Mesenteric fat pad (tissue), 1 donor: ENCODE measurements at regions not wholly inside any gene's neighbourhood (a gene's known extent, or its start where the extent isn't known, plus 50 kb on each side); places are given as distances from the start of the nearest gene placed in this dataset.

Experiments
- DNase-seq: peaks from one replicate; pipeline ENCODE4 v3.0.0-alpha.2; 2020; ENCODE audit warnings: low spot score
- donor health status: DM: yes; HTN: yes; CAD: no.

GRCh38 chr7:145928937-145929336, 187.7 kb upstream of the CNTNAP2 start:
- no peak for DNase-seq

DNA sequence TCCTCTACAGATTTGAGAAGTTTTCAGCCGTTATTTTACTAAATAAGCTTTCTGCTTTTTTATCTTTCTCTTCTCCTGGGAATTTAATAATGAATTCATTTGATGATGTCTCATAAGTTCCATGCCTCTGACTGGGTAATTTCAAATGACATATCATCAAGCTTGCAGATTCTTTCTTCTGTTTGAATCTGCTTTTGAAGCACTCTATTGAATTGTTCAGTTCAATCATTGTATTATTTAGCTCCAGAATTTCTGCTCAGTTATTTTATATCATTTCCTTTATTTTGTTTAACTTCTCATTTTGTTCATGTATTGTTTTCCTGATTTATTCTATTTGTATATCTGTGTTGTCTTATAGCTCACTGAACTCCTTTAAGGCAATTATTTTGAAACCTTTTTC, 196.9 kb upstream of the CNTNAP2 start:
- no peak for DNase-seq

DNA sequence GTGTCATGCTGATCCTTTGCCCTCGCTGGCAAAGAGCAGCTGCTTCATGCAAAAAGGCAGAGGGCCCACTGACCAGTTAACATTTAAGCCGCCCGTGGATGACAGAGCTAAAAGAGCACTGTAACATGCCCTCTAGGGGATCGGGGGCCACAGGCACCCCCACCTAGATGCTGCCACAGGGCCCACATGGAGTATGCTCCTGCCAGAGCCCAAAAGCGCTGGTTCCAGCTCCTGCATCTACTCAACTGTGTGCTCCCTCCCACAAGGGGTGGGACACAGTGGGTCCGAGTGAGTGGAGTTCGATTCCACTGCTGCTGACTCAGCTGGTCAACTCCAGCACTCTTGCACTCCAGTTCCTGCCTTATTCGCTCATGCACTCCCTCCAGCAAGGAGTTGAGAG, 199.8 kb upstream of the CNTNAP2 start:
- no peak for DNase-seq

GRCh38 chr7:145915679-145916078, 200.9 kb upstream of the CNTNAP2 start:
- DNase-seq = no peak

DNA sequence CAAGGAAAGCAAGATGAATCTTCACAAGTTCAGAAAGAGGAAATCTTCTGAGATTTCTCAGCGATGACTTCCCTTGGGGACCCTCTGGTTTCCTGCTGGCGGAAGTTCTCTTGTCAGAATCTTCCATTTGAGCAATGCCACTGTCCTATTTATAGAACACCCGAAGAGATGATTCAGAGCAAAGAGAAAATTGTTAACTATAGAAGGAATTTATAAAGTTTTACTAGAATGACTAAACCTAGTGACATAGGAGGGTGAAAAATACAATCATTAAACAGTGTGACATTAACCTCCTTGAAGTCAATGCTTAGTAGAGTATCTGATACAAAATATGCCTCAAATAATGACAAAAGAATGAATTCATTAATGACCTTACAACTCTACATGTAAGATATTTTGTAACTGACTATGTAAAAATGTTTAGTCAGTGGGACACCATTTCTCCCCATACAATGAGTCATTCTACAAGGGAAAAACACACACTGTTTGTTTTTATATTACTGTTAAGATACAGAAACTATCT, 206.5 kb upstream of the CNTNAP2 start:
- no peak for DNase-seq

DNA sequence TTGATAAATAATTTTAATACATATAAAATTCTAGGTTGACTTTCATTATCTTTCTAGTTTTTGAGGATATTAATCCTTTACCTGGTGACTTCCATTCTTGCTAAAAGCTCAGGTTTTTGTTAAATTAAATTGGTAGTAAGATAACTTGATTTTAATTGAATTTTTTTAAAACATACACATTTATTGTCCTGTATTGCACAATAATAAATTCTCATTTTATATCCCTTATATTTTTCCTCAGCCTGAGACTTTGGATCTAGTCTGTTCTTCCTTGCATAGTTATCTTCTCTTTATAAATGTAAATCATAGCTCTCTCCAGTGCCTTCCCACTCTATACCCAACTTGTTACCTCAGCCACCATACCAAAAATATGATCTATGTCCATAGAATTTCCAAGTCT, 212.9 kb upstream of the CNTNAP2 start:
- no peak for DNase-seq

- no peak for DNase-seq
Measured at GRCh38 chr7:145902123-145902522, 214.5 kb upstream of the CNTNAP2 start.

DNA sequence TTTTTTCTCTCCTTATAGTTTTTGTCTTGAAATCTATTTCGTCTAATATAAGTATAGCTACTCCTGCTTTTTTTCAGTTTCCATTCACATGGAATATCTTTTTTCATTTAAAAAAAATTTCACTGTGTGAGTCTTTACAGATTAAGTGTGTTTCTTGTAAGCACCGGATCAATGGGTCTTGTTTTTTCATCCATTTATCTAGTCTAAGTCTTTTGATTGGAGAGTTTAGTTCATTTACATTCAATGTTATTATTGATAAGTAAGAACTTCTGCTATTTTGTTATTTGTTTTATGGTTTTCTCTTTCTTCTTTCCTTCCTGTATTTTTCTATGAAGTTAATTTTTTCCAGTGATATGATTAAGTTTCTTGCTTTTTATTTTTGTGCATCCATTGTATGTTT, 216.7 kb upstream of the CNTNAP2 start:
- DNase-seq = no peak

DNA sequence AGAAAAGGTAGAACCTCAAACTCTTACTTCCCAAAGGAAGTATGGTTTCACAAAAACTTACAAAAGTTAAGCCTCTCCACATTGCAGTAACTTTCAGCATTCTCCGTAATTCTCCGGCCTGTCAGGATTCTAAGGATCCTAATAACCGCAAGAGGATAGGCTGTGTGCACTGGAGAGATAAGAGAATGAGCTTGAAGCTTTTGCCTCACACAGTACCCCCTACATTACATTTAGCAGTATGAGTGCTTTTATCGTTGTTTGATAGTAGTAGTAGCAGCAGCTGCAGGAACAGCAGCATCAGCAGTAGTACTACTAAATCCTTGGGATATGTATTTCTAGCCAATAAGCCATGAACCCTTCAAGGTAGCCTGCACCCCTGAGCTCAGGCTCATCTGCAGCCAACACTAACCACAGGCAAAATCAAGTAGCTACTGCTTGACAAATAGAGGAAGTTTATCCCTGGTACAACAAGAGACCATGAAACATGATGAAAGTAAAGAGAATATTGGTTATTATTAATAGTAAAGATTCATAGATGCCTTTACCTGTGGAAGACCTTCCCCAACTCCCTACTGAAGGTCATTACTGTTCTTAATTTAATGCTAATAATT, 222.6 kb upstream of the CNTNAP2 start:
- DNase-seq = no peak

- no peak for DNase-seq
Measured at GRCh38 chr7:145884716-145885514, 231.7 kb upstream of the CNTNAP2 start.

GRCh38 chr7:145876376-145876775, 240.2 kb upstream of the CNTNAP2 start:
- no peak for DNase-seq

GRCh38 chr7:145875267-145875666, 241.3 kb upstream of the CNTNAP2 start:
- no peak for DNase-seq

GRCh38 chr7:145868935-145869334, 247.7 kb upstream of the CNTNAP2 start:
- no peak for DNase-seq

GRCh38 chr7:145862212-145862611, 254.4 kb upstream of the CNTNAP2 start:
- DNase-seq = no peak

DNA sequence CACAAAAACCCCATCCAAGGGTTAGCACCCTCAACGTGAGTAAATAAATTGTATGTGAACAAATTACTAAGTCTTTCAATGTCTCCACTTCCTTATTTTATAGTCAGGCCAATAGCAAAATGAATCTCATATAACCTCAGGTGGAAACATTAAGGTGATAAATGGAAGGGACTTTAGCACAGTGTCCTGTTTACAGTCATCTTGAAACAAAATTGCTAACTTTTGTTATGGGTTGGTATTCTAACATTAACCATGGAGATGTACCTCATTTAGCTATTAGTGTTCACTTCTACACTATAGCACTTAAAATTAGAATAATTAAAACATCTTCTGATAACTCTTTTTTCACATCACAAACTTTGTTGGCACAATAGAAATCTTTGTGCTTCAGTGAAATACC, 255.8 kb upstream of the CNTNAP2 start:
- DNase-seq = no peak

GRCh38 chr7:145850636-145851035, 266.0 kb upstream of the CNTNAP2 start:
- DNase-seq = no peak

- no peak for DNase-seq
Measured at GRCh38 chr7:145848691-145849090, 267.9 kb upstream of the CNTNAP2 start.

- no peak for DNase-seq
Measured at GRCh38 chr7:145845345-145845744, 271.3 kb upstream of the CNTNAP2 start.

- no peak for DNase-seq
Measured at GRCh38 chr7:145839814-145840213, 276.8 kb upstream of the CNTNAP2 start.

DNA sequence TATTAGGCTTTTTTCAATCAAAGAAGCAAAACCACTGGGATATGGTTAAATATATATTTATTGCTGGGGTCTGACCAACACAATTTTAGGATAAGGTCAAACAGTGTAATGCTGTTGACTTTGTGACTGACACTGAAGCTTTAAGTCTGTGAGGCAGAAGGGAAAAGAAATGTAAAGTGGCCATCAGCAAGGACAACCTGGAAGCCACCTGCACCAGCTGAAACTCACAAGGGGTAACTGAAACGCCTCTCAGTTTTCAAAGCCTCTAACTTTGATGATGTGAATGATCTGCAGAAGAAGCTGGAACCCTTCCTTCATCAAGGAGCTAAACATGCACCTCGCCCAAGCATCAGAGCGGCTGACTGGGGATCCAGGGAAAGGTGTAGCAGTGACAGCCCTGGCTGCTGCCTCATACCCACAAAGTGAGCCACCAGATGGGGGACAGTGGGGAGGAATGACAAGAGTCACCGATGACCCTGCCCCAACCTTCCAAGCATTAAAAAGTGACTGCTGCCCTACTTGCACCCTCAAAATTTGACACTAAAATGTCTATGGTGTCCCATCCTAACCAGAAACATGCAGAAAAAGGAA, 284.9 kb upstream of the CNTNAP2 start:
- DNase-seq = no peak

DNA sequence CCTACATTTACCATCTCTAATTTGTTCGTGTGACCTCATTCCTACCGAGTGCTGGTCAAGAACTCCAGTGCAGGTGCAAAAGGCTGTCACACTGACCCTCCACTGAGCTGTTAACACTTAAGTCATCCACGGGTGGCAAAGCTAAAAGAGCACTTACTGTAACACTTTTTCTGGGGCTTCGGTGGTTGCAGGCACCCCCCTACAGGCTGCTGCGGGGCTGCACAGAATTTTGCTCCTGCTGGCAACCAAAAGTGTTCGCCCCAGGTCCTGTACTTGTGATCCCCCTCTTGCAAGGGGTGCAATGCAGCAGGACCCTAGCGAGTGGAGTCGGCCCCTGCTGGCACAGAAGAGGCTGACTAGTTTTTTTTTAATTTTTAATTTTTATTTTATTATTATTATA, 298.9 kb upstream of the CNTNAP2 start:
- DNase-seq = peak; percentile 59

- DNase-seq = no peak
Measured at GRCh38 chr7:145812218-145812617, 304.4 kb upstream of the CNTNAP2 start.
